ENCODE measurements at regions not wholly inside any gene's neighbourhood (a gene's known extent, or its start where the extent isn't known, plus 50 kb on each side); places are given as distances from the start of the nearest gene placed in this dataset.

- ATAC-seq (no peak), DNase-seq (no peak)
- ChIA-PET CTCF (no interaction called here), POLR2A (no interaction called here)
- TF ChIP-seq CTCF (IDR thresholded peaks at IDR 0.05) = no peak
- H3K27me3 Mint-ChIP-seq = peaks cover 6% of the 10 kb centered on the region
- H3K4me3 Mint-ChIP-seq = no peak overlapping the region
- H3K9me3 Mint-ChIP-seq = no peaks in the 10 kb centered on the region
- H3K4me1 Mint-ChIP-seq (ENCODE audit: low read depth) = no peaks in the 10 kb centered on the region
- intact Hi-C loops (cut with micrococcal nuclease) = no loop called here
- H3K36me3 Mint-ChIP-seq (ENCODE audit: low read depth) = no peaks in the 10 kb centered on the region
- H3K27ac Mint-ChIP-seq = no peak overlapping the region
Observed at GRCh38 chr21:35406635-35407034, 357.5 kb upstream of the RUNX1 start.

- H3K4me3 Mint-ChIP-seq = no peak overlapping the region
- H3K9me3 Mint-ChIP-seq = no peaks in the 10 kb centered on the region
- no peak for DNase-seq
- ChIA-PET CTCF (no interaction called here), POLR2A (no interaction called here)
- no peaks in the 10 kb centered on the region for H3K36me3 Mint-ChIP-seq (ENCODE audit: low read depth)
- no peaks in the 10 kb centered on the region for H3K4me1 Mint-ChIP-seq (ENCODE audit: low read depth)
- no peak for ATAC-seq
- no peak for TF ChIP-seq CTCF (IDR thresholded peaks at IDR 0.05)
- no peak overlapping the region for H3K27ac Mint-ChIP-seq
- intact Hi-C loops (cut with micrococcal nuclease) = no loop called here
- H3K27me3 Mint-ChIP-seq = peaks cover 3% of the 10 kb centered on the region
Observed at GRCh38 chr21:35405981-35406380, 356.9 kb upstream of the RUNX1 start.

- no peak overlapping the region for H3K27ac Mint-ChIP-seq
- no peaks in the 10 kb centered on the region for H3K36me3 Mint-ChIP-seq (ENCODE audit: low read depth)
- intact Hi-C loops (cut with micrococcal nuclease) = loop anchor here (5.0 kb wide), 1 partner anchor 657 kb away; no protein-coding TSS in a partner anchor
- DNase-seq (no peak), ATAC-seq (no peak)
- no peak overlapping the region for H3K4me3 Mint-ChIP-seq
- no peaks in the 10 kb centered on the region for H3K9me3 Mint-ChIP-seq
- H3K27me3 Mint-ChIP-seq = peaks cover 2% of the 10 kb centered on the region
- CTCF ChIA-PET = no interaction called here
- peaks cover 8% of the 10 kb centered on the region for H3K4me1 Mint-ChIP-seq (ENCODE audit: low read depth)
- POLR2A ChIA-PET = no interaction called here
- TF ChIP-seq CTCF (IDR thresholded peaks at IDR 0.05) = no peak
Observed at GRCh38 chr21:35404247-35404646, 355.1 kb upstream of the RUNX1 start.

- ChIA-PET CTCF (interaction anchor here (0.8 to 3.0 kb wide), 6 partner anchors 12 to 709 kb away, joined by 3 to 19 read pairs (median 8); no protein-coding TSS in a partner anchor), POLR2A (no interaction called here)
- Mint-ChIP-seq H3K9me3 (no peaks in the 10 kb centered on the region), H3K4me3 (no peak overlapping the region), H3K27me3 (peaks cover 3% of the 10 kb centered on the region), H3K4me1 (ENCODE audit: low read depth) (peaks cover 15% of the 10 kb centered on the region), H3K36me3 (ENCODE audit: low read depth) (no peaks in the 10 kb centered on the region), H3K27ac (no peak overlapping the region)
- intact Hi-C loops (cut with micrococcal nuclease) = loop anchor here (5.0 kb wide), 1 partner anchor 655 kb away; no protein-coding TSS in a partner anchor
- DNase-seq (no peak), ATAC-seq (no peak)
- no peak for TF ChIP-seq CTCF (IDR thresholded peaks at IDR 0.05)
Observed at GRCh38 chr21:35402061-35402460, 353.0 kb upstream of the RUNX1 start.

- ChIA-PET POLR2A (no interaction called here), CTCF (interaction anchor here (0.7 to 3.0 kb wide), 14 partner anchors 12 to 708 kb away, joined by 3 to 19 read pairs (median 4); no protein-coding TSS in a partner anchor)
- ATAC-seq = no peak
- no peak for DNase-seq
- peaks cover 3% of the 10 kb centered on the region for H3K27me3 Mint-ChIP-seq
- H3K4me3 Mint-ChIP-seq = no peak overlapping the region
- H3K4me1 Mint-ChIP-seq (ENCODE audit: low read depth) = peaks cover 15% of the 10 kb centered on the region
- no peaks in the 10 kb centered on the region for H3K9me3 Mint-ChIP-seq
- H3K36me3 Mint-ChIP-seq (ENCODE audit: low read depth) = no peaks in the 10 kb centered on the region
- TF ChIP-seq CTCF (IDR thresholded peaks at IDR 0.05) = no peak
- H3K27ac Mint-ChIP-seq = no peak overlapping the region
- intact Hi-C loops (cut with micrococcal nuclease) = loop anchor here (2.0 to 5.0 kb wide), 2 partner anchors 513 to 654 kb away; no protein-coding TSS in a partner anchor
Observed at GRCh38 chr21:35401476-35401875, 352.4 kb upstream of the RUNX1 start.

Measured in activated CD8-positive, alpha-beta T cell treated with anti-CD3 and anti-CD28 coated beads for 36 hours (primary cell).